ENCODE measurements at regions not wholly inside any gene's neighbourhood (a gene's known extent, or its start where the extent isn't known, plus 50 kb on each side); places are given as distances from the start of the nearest gene placed in this dataset.

DNA sequence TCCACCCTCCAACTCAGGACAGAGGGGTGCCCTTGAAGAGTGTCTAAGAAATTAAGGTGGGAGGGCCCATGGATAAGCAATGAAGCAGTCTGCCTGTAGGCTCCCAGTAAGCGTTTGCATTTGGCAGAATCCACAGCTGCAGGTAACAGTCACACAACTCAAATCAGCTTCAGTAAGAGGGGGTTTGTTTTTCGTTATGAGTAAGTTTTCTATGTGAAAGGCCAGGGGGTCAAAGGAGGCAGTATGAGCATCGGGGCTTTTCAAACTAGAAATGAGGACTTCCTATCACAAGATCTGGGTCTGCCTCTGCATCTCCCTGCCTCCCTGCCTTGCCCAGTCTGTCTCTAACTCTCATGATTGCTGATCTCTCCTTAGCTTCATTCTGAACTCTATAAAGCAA is 128.1 kb upstream of the CCL2 start:
- no TSS peak for BruUV-seq (replicated peaks)
- intact Hi-C loops (cut with micrococcal nuclease) (no loop called here), dilution Hi-C loops (cut with MboI; ENCODE audit: extremely low pct_ligation_motif_present, low sequenced_read_pairs) (no loop called here)
- ChIA-PET CTCF (no interaction called here), POLR2A (no interaction called here)
- no peaks in the 10 kb centered on the region for H3K9me1 ChIP-seq (replicated peaks; ENCODE audit: control insufficient read depth, extremely low read depth, insufficient read depth, low read length)
- no peak overlapping the region for H3K4me2 ChIP-seq (ENCODE audit: insufficient read depth, low read length)
- H3K4me3 ChIP-seq (replicated peaks in 1 of 3; ENCODE audit: insufficient read depth in 1 of 3, low read depth in 1 of 3, low read length in 3 of 3), result no peak overlapping the region
- no peaks in the 10 kb centered on the region for H3K36me3 ChIP-seq (ENCODE audit: control insufficient read depth in 2 of 2, extremely low read depth in 1 of 2, insufficient read depth in 2 of 2, low read length in 2 of 2)
- no peak overlapping the region for H2AFZ ChIP-seq (ENCODE audit: low read depth, low read length)
- no peaks in the 10 kb centered on the region for H3K9me3 ChIP-seq (replicated peaks; ENCODE audit: control insufficient read depth, insufficient read depth, low read length)
- no peak overlapping the region for H3K27ac ChIP-seq (ENCODE audit: insufficient read depth, low read depth, low read length)
- no peak overlapping the region for H3K9ac ChIP-seq (replicated peaks; ENCODE audit: extremely low read depth, insufficient read depth, low read length)
- FAIRE-seq (no peak), DNase-seq (ENCODE audit: low read depth, low spot score) (no peak)
- TF ChIP-seq JUN (IDR thresholded peaks at IDR 0.05; ENCODE audit: borderline replicate concordance, insufficient read depth, insufficient read length, low read depth) (no peak), POLR2A (IDR thresholded peaks at IDR 0.05; ENCODE audit: low read depth, low read length) (no peak), GATA2 (IDR thresholded peaks at IDR 0.05; ENCODE audit: insufficient read depth, insufficient read length, low read depth, low read length) (no peak), POLR2AphosphoS5 (IDR thresholded peaks at IDR 0.05; ENCODE audit: insufficient read depth, low read depth, low read length) (no peak), EZH2 (IDR thresholded peaks at IDR 0.05; ENCODE audit: borderline replicate concordance, low read depth, low read length, severe bottlenecking) (no peak), MYC (IDR thresholded peaks at IDR 0.05; ENCODE audit: low read depth, low read length) (no peak), FOS (IDR thresholded peaks at IDR 0.05; ENCODE audit: borderline replicate concordance, insufficient read depth, low read length) (no peak)
- TF ChIP-seq, protein P1, sequence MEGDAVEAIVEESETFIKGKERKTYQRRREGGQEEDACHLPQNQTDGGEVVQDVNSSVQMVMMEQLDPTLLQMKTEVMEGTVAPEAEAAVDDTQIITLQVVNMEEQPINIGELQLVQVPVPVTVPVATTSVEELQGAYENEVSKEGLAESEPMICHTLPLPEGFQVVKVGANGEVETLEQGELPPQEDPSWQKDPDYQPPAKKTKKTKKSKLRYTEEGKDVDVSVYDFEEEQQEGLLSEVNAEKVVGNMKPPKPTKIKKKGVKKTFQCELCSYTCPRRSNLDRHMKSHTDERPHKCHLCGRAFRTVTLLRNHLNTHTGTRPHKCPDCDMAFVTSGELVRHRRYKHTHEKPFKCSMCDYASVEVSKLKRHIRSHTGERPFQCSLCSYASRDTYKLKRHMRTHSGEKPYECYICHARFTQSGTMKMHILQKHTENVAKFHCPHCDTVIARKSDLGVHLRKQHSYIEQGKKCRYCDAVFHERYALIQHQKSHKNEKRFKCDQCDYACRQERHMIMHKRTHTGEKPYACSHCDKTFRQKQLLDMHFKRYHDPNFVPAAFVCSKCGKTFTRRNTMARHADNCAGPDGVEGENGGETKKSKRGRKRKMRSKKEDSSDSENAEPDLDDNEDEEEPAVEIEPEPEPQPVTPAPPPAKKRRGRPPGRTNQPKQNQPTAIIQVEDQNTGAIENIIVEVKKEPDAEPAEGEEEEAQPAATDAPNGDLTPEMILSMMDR (IDR thresholded peaks at IDR 0.05; ENCODE audit: extremely low read depth in 1 of 2, insufficient read depth in 1 of 2, low read depth in 1 of 2, low read length in 2 of 2), result no peak
- TF ChIP-seq, protein P2, sequence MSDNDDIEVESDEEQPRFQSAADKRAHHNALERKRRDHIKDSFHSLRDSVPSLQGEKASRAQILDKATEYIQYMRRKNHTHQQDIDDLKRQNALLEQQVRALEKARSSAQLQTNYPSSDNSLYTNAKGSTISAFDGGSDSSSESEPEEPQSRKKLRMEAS (IDR thresholded peaks at IDR 0.05; ENCODE audit: insufficient read depth, insufficient read length), result no peak
- H3K27me3 ChIP-seq (ENCODE audit: control insufficient read depth in 2 of 2, insufficient read depth in 2 of 2, low read length in 2 of 2), result no peaks in the 10 kb centered on the region
- no peaks in the 10 kb centered on the region for H3K4me1 ChIP-seq (ENCODE audit: control insufficient read depth, extremely low read depth, insufficient read depth, low read length)
- H3K79me2 ChIP-seq (ENCODE audit: control insufficient read depth, insufficient read depth, low read length), result no peaks in the 10 kb centered on the region
- no peaks in the 10 kb centered on the region for H4K20me1 ChIP-seq (replicated peaks; ENCODE audit: control insufficient read depth, extremely low read depth, insufficient read depth, low read length)

Measured in endothelial cell of umbilical vein (primary cell).